ENCODE measurements at regions not wholly inside any gene's neighbourhood (a gene's known extent, or its start where the extent isn't known, plus 50 kb on each side); places are given as distances from the start of the nearest gene placed in this dataset.

- no peak for ATAC-seq
- Histone ChIP-seq H3K27ac (no peak overlapping the region), H3K4me1 (peaks cover 0 to 7% (median 2%) of the 10 kb centered on the region in 9 donors), H3K9me3 (no peaks in the 10 kb centered on the region), H3K36me3 (no peaks in the 10 kb centered on the region), H3K27me3 (peaks cover 0 to 9% (median 4%) of the 10 kb centered on the region in 7 donors), H3K4me3 (no peak overlapping the region)
- no peak for DNase-seq
- intact Hi-C loops (cut with DNase I), result no loop called here
- WGBS, 2 donors, result 97% methylated on average over 4 of the region's 4 CpGs
- no peak for TF ChIP-seq CTCF (IDR thresholded peaks at IDR 0.05)
These were observed 79.3 kb upstream of the PROX1 start for GRCh38 chr1:213908521-213908920.

GRCh38 chr1:213914392-213914791 lies 73.4 kb upstream of the PROX1 start:
- DNase-seq (no peak), ATAC-seq (no peak)
- H3K27me3 ChIP-seq, result peaks cover 0 to 9% (median 4%) of the 10 kb centered on the region in 7 donors
- no peak for TF ChIP-seq CTCF (IDR thresholded peaks at IDR 0.05)
- H3K9me3 ChIP-seq, result no peaks in the 10 kb centered on the region
- 53 to 65% methylated on average over 6 of the region's 6 CpGs for WGBS, 2 donors
- intact Hi-C loops (cut with DNase I), result no loop called here
- no peak overlapping the region for H3K4me3 ChIP-seq
- H3K36me3 ChIP-seq, result no peaks in the 10 kb centered on the region
- no peaks in the 10 kb centered on the region for H3K4me1 ChIP-seq
- no peak overlapping the region for H3K27ac ChIP-seq

GRCh38 chr1:213921311-213921710 lies 66.5 kb upstream of the PROX1 start:
- Histone ChIP-seq H3K4me1 (no peaks in the 10 kb centered on the region), H3K4me3 (no peak overlapping the region), H3K36me3 (no peaks in the 10 kb centered on the region), H3K27me3 (peaks cover 0 to 6% (median 0%) of the 10 kb centered on the region in 7 donors), H3K27ac (no peak overlapping the region), H3K9me3 (no peaks in the 10 kb centered on the region)
- ATAC-seq, result no peak
- intact Hi-C loops (cut with DNase I), result no loop called here
- TF ChIP-seq CTCF (IDR thresholded peaks at IDR 0.05), result no peak
- no peak for DNase-seq
- WGBS, 2 donors, result 41 to 50% methylated on average over 2 of the region's 2 CpGs

- Histone ChIP-seq H3K4me1 (no peaks in the 10 kb centered on the region), H3K27me3 (peaks cover 0 to 6% (median 0%) of the 10 kb centered on the region in 7 donors), H3K4me3 (no peak overlapping the region), H3K27ac (no peak overlapping the region), H3K36me3 (no peaks in the 10 kb centered on the region), H3K9me3 (no peaks in the 10 kb centered on the region)
- intact Hi-C loops (cut with DNase I), result no loop called here
- ATAC-seq (no peak), DNase-seq (no peak)
- WGBS, 2 donors, result 61 to 72% methylated on average over 5 of the region's 5 CpGs
- TF ChIP-seq CTCF (IDR thresholded peaks at IDR 0.05), result no peak
These were observed 66.1 kb upstream of the PROX1 start for GRCh38 chr1:213921712-213922111.
